Stimulated activated CD4-positive, alpha-beta T cell treated with anti-CD3 and anti-CD28 coated beads, Interleukin-15, amount 100 ng/mL, for 48 hours (primary cell): ENCODE measurements at regions not wholly inside any gene's neighbourhood (a gene's known extent, or its start where the extent isn't known, plus 50 kb on each side); places are given as distances from the start of the nearest gene placed in this dataset.

Experiments
- DNase-seq, 2 donors: peaks; one replicate each; pipeline ENCODE4 v3.0.0-alpha.2; 2020; ENCODE audit warnings: low read depth in 2 of 2

GRCh38 chr12:104858611-104859543 is 99.2 kb downstream of the SLC41A2 start:
- no peak for DNase-seq

GRCh38 chr12:104856531-104856930 is 101.6 kb downstream of the SLC41A2 start:
- DNase-seq: no peak

- no peak for DNase-seq
Measured at GRCh38 chr12:104855599-104855998, 102.5 kb downstream of the SLC41A2 start.

GRCh38 chr12:104852896-104853295 is 105.2 kb downstream of the SLC41A2 start:
- DNase-seq: no peak

GRCh38 chr12:104852102-104852501 is 106.0 kb downstream of the SLC41A2 start:
- no peak for DNase-seq

- no peak for DNase-seq
Measured at GRCh38 chr12:104850781-104851180, 107.3 kb downstream of the SLC41A2 start.

GRCh38 chr12:104846056-104846767 is 111.9 kb downstream of the SLC41A2 start:
- DNase-seq: no peak

- DNase-seq: no peak
Measured at GRCh38 chr12:104844123-104844522, 114.0 kb downstream of the SLC41A2 start.

GRCh38 chr12:104840262-104840661 is 117.8 kb downstream of the SLC41A2 start:
- DNase-seq: no peak

GRCh38 chr12:104835317-104835716 is 122.8 kb downstream of the SLC41A2 start:
- DNase-seq: no peak

- no peak for DNase-seq
Measured at GRCh38 chr12:104834607-104835006, 123.5 kb downstream of the SLC41A2 start.

- no peak for DNase-seq
Measured at GRCh38 chr12:104833756-104834155, 124.3 kb downstream of the SLC41A2 start.

GRCh38 chr12:104828015-104828414 is 130.1 kb downstream of the SLC41A2 start:
- no peak for DNase-seq

GRCh38 chr12:104827587-104827986 is 130.5 kb downstream of the SLC41A2 start:
- no peak for DNase-seq

- DNase-seq: no peak
Measured at GRCh38 chr12:104825408-104825807, 132.7 kb downstream of the SLC41A2 start.

- DNase-seq: no peak
Measured at GRCh38 chr12:104823985-104824461, 134.1 kb downstream of the SLC41A2 start.

- DNase-seq: no peak
Measured at GRCh38 chr12:104822941-104823340, 135.1 kb downstream of the SLC41A2 start.

GRCh38 chr12:104816845-104817503 is 141.1 kb downstream of the SLC41A2 start:
- DNase-seq: no peak

- no peak for DNase-seq
Measured at GRCh38 chr12:104815935-104816334, 142.2 kb downstream of the SLC41A2 start.

- no peak for DNase-seq
Measured at GRCh38 chr12:104814944-104815343, 143.1 kb downstream of the SLC41A2 start.
